HEK293 (cell line): ENCODE measurements at regions not wholly inside any gene's neighbourhood (a gene's known extent, or its start where the extent isn't known, plus 50 kb on each side); places are given as distances from the start of the nearest gene placed in this dataset.

Experiments used
- CTCF ChIA-PET: fragments of 350-600 bp; formaldehyde crosslinking; extraction: SDS; loops from one replicate; lab custom pipeline; 2021; ENCODE audit warnings: antibody characterized with exemption; lab: Yijun Ruan, JAX
- POLR2A ChIA-PET: fragments of 300-600 bp; formaldehyde crosslinking; extraction: SDS; loops from one replicate; lab custom pipeline; 2020; ENCODE audit warnings: antibody characterized with exemption, inconsistent platforms; lab: Yijun Ruan, JAX
- H3K27ac ChIP-seq: fragments of 200-500 bp; sonication (Bioruptor generic); 2 replicates; pipeline ENCODE4 v1.5.1; 2014; ENCODE audit warnings: low read depth, low read length, control low read depth, inconsistent platforms; ENCODE audit errors: extremely low read depth
- H3K36me3 ChIP-seq, 2 experiments: fragments of 200-500 bp in 1 of 2; sonication (Bioruptor generic) in 1 of 2; 1 replicate in 1 of 2; 2 replicates in 1 of 2; pipeline ENCODE4 v1.5.1; 2014 to 2017; ENCODE audit warnings: inconsistent platforms in 2 of 2, low read length in 2 of 2; ENCODE audit not compliant: control insufficient read depth in 2 of 2, insufficient read depth in 1 of 2
- H3K4me1 ChIP-seq: fragments of 200-500 bp; sonication (Bioruptor generic); 2 replicates; pipeline ENCODE4 v1.5.1; 2014; ENCODE audit warnings: mild to moderate bottlenecking, low read length, inconsistent platforms; ENCODE audit not compliant: control insufficient read depth, insufficient read depth
- H3K4me3 ChIP-seq: 2 replicates; pipeline ENCODE4 v1.5.1; 2011; ENCODE audit warnings: low read depth, mild to moderate bottlenecking, control low read depth, low read length, moderate library complexity
- H3K9me3 ChIP-seq: fragments of 200-500 bp; sonication (Bioruptor generic); 2 replicates; pipeline ENCODE4 v1.5.1; 2014; ENCODE audit warnings: low read depth, low read length, inconsistent platforms; ENCODE audit not compliant: control insufficient read depth, insufficient read depth
- HOXC10 ChIP-seq: sonication (generic); formaldehyde crosslinking; IDR thresholded peaks from 2 replicates; pipeline ENCODE4 v1.8.1; 2023; ENCODE audit warnings: mild to moderate bottlenecking, missing genetic modification reagents
- KLF10 ChIP-seq: fragments of 450-650 bp; IDR thresholded peaks from 2 replicates; pipeline ENCODE4 v1.5.1; 2018; ENCODE audit warnings: missing biosample characterization, mild to moderate bottlenecking, missing genetic modification characterization
- MYNN ChIP-seq: fragments of 450-650 bp; formaldehyde crosslinking; IDR thresholded peaks from 2 replicates; pipeline ENCODE4 v1.5.1; 2016; ENCODE audit warnings: missing biosample characterization, missing genetic modification characterization, borderline replicate concordance
- PRDM10 ChIP-seq: fragments of 450-650 bp; formaldehyde crosslinking; IDR thresholded peaks from 2 replicates; pipeline ENCODE4 v1.5.1; 2016; ENCODE audit warnings: missing biosample characterization, missing genetic modification characterization
- SCRT1 ChIP-seq: fragments of 450-650 bp; formaldehyde crosslinking; IDR thresholded peaks from 2 replicates; pipeline ENCODE4 v1.5.1; 2016; ENCODE audit warnings: missing biosample characterization, missing genetic modification characterization, borderline replicate concordance
- ZFP37 ChIP-seq: fragments of 450-650 bp; formaldehyde crosslinking; IDR thresholded peaks from 2 replicates; pipeline ENCODE4 v1.5.1; 2016; ENCODE audit warnings: missing biosample characterization, missing genetic modification characterization
- ZNF133 ChIP-seq: fragments of 450-650 bp; formaldehyde crosslinking; IDR thresholded peaks from 2 replicates; pipeline ENCODE4 v1.5.1; 2016; ENCODE audit warnings: missing biosample characterization, missing genetic modification characterization
- ZNF138 ChIP-seq: fragments of 450-650 bp; formaldehyde crosslinking; IDR thresholded peaks from 2 replicates; pipeline ENCODE4 v1.5.1; 2016; ENCODE audit warnings: missing biosample characterization, missing genetic modification characterization, borderline replicate concordance
- ZNF155 ChIP-seq: fragments of 450-650 bp; formaldehyde crosslinking; IDR thresholded peaks from 2 replicates; pipeline ENCODE4 v1.5.1; 2016; ENCODE audit warnings: missing biosample characterization, missing genetic modification characterization
- ZNF292 ChIP-seq: fragments of 450-650 bp; formaldehyde crosslinking; IDR thresholded peaks from 2 replicates; pipeline ENCODE4 v1.5.1; 2016; ENCODE audit warnings: low read depth, missing biosample characterization, missing genetic modification characterization, borderline replicate concordance
- ZNF335 ChIP-seq: fragments of 450-650 bp; formaldehyde crosslinking; conservative IDR thresholded peaks from 2 replicates; pipeline ENCODE4 v1.5.1; 2016; ENCODE audit warnings: missing biosample characterization, missing genetic modification characterization
- ZNF362 ChIP-seq: fragments of 450-650 bp; formaldehyde crosslinking; IDR thresholded peaks from 2 replicates; pipeline ENCODE4 v1.5.1; 2016; ENCODE audit warnings: missing biosample characterization, missing genetic modification characterization
- ZNF426 ChIP-seq: fragments of 450-650 bp; formaldehyde crosslinking; IDR thresholded peaks from 2 replicates; pipeline ENCODE4 v1.5.1; 2017; ENCODE audit warnings: missing biosample characterization, missing genetic modification characterization, mild to moderate bottlenecking, inconsistent platforms, moderate library complexity
- ZNF449 ChIP-seq: fragments of 450-650 bp; formaldehyde crosslinking; IDR thresholded peaks from 2 replicates; pipeline ENCODE4 v1.5.1; 2017; ENCODE audit warnings: missing biosample characterization, mild to moderate bottlenecking, missing genetic modification characterization, moderate library complexity
- ZNF518A ChIP-seq: fragments of 450-650 bp; formaldehyde crosslinking; conservative IDR thresholded peaks from 2 replicates; pipeline ENCODE4 v1.5.1; 2016; ENCODE audit warnings: low read depth, missing biosample characterization, missing genetic modification characterization
- ZNF571 ChIP-seq: fragments of 450-650 bp; formaldehyde crosslinking; IDR thresholded peaks from 2 replicates; pipeline ENCODE4 v1.5.0; 2017; ENCODE audit warnings: missing biosample characterization, missing genetic modification characterization
- ZNF585B ChIP-seq: fragments of 450-650 bp; formaldehyde crosslinking; IDR thresholded peaks from 2 replicates; pipeline ENCODE4 v1.5.1; 2016; ENCODE audit warnings: missing biosample characterization, missing genetic modification characterization
- ZNF600 ChIP-seq: fragments of 450-650 bp; formaldehyde crosslinking; IDR thresholded peaks from 2 replicates; pipeline ENCODE4 v1.5.1; 2016; ENCODE audit warnings: missing biosample characterization, missing genetic modification characterization
- ZNF629 ChIP-seq: fragments of 450-650 bp; formaldehyde crosslinking; IDR thresholded peaks from 2 replicates; pipeline ENCODE4 v1.5.1; 2017; ENCODE audit warnings: missing biosample characterization, missing genetic modification characterization
- ZNF677 ChIP-seq: fragments of 450-650 bp; IDR thresholded peaks from 2 replicates; pipeline ENCODE4 v1.5.0; 2018; ENCODE audit warnings: missing biosample characterization, mild to moderate bottlenecking, missing genetic modification characterization, moderate library complexity
- ZNF707 ChIP-seq: fragments of 450-650 bp; formaldehyde crosslinking; IDR thresholded peaks from 2 replicates; pipeline ENCODE4 v1.5.1; 2016; ENCODE audit warnings: missing biosample characterization, missing genetic modification characterization

- ChIA-PET CTCF (no interaction called here), POLR2A (no interaction called here)
- TF ChIP-seq ZNF292 (tag by site-specific recombination) (no peak), SCRT1 (tag by site-specific recombination) (no peak), ZNF629 (no peak), ZNF155 (tag by site-specific recombination) (no peak), ZNF133 (tag by site-specific recombination) (no peak), ZNF677 (tag by site-specific recombination) (no peak), ZFP37 (tag by site-specific recombination) (no peak)
- Histone ChIP-seq H3K9me3 (no peaks in the 10 kb centered on the region), H3K27ac (no peak overlapping the region), H3K4me3 (no peak overlapping the region), H3K36me3 (no peaks in the 10 kb centered on the region), H3K4me1 (no peaks in the 10 kb centered on the region; the same call in 1 of the 2 replicates)
Observed at GRCh38 chr4:144456196-144456595, 189.8 kb upstream of the HHIP start.

GRCh38 chr4:144461906-144462305 is 184.1 kb upstream of the HHIP start:
- Histone ChIP-seq H3K9me3 (no peaks in the 10 kb centered on the region), H3K36me3 (no peaks in the 10 kb centered on the region), H3K4me3 (no peak overlapping the region), H3K4me1 (no peaks in the 10 kb centered on the region), H3K27ac (no peak overlapping the region)
- no peak for TF ChIP-seq MYNN (tag by site-specific recombination)
- no peak for TF ChIP-seq HOXC10 (CRISPR knock-in tag)
- TF ChIP-seq ZNF600 (tag by site-specific recombination): no peak
- no peak for TF ChIP-seq ZNF571 (tag by site-specific recombination)
- TF ChIP-seq ZNF707 (tag by site-specific recombination): no peak
- TF ChIP-seq ZNF585B (tag by site-specific recombination): no peak
- no peak for TF ChIP-seq ZNF335 (tag by site-specific recombination)
- no peak for TF ChIP-seq ZNF518A
- TF ChIP-seq KLF10 (tag by site-specific recombination): no peak
- no peak for TF ChIP-seq ZNF426 (tag by site-specific recombination)
- TF ChIP-seq ZNF449: no peak
- TF ChIP-seq PRDM10 (tag by site-specific recombination): no peak
- TF ChIP-seq ZNF138: no peak
- no peak for TF ChIP-seq ZNF362
- ChIA-PET POLR2A (no interaction called here), CTCF (interaction anchor here (0.6 to 0.7 kb wide), 4 partner anchors 12 to 1021 kb away, joined by 3 to 4 read pairs (median 4); no protein-coding TSS in a partner anchor)
